Epithelial cell of esophagus (primary cell): ENCODE measurements at regions not wholly inside any gene's neighbourhood (a gene's known extent, or its start where the extent isn't known, plus 50 kb on each side); places are given as distances from the start of the nearest gene placed in this dataset.

ENCODE experiments used
- DNase-seq: peaks from one replicate; pipeline ENCODE4 v3.0.0; 2010; ENCODE audit warnings: low read depth
- H3K4me3 ChIP-seq: 2 replicates; pipeline ENCODE4 v1.5.1; 2011; ENCODE audit warnings: mild to moderate bottlenecking, low read length, control low read depth
- TF ChIP-seq, protein P1 (sequence below): IDR thresholded peaks from 2 replicates; pipeline ENCODE4 v1.5.1; 2011; ENCODE audit warnings: low read depth, mild to moderate bottlenecking, low read length, control low read depth, inconsistent platforms; ENCODE audit not compliant: insufficient read depth; ENCODE audit errors: missing control alignments

DNA sequence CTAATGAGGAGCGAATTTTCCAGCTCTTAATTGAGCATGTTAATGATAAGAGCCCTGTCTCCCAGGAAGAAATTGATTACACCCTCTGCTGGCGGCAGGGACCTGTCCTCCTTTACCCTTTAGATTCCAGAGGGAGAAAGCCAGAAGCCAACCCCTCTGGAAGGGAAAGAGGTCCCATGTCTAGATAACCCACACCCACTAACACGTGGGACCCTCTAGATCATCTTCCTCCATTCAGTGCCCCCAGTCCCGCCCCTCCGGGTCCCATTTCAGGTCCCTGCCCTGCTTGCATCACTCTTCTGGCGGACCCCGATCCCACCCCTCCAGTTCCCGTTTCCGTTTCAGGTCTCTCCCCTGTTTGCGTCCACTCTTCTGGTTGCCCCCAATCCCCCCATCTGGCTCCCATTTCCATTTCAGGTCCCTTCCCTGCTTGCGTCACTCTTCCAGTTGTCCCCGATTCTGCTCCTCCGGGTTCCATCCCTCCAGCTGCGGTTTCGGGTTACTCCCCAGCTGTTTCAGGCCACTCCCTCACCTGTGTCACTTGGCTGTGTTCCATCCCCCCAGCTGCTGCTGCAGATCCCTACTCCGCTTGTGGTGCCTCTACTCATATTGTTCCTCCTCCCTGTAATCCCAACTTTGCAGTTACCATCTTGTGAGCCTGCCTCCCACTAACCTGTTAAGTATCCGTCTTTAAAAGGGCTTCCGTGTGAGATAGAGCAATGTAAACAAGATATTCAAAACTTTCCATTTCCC is 202.4 kb downstream of the SH2D4B start:
- DNase-seq, result no peak
- TF ChIP-seq, protein P1, sequence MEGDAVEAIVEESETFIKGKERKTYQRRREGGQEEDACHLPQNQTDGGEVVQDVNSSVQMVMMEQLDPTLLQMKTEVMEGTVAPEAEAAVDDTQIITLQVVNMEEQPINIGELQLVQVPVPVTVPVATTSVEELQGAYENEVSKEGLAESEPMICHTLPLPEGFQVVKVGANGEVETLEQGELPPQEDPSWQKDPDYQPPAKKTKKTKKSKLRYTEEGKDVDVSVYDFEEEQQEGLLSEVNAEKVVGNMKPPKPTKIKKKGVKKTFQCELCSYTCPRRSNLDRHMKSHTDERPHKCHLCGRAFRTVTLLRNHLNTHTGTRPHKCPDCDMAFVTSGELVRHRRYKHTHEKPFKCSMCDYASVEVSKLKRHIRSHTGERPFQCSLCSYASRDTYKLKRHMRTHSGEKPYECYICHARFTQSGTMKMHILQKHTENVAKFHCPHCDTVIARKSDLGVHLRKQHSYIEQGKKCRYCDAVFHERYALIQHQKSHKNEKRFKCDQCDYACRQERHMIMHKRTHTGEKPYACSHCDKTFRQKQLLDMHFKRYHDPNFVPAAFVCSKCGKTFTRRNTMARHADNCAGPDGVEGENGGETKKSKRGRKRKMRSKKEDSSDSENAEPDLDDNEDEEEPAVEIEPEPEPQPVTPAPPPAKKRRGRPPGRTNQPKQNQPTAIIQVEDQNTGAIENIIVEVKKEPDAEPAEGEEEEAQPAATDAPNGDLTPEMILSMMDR, result no peak
- H3K4me3 ChIP-seq, result no peak overlapping the region

DNA sequence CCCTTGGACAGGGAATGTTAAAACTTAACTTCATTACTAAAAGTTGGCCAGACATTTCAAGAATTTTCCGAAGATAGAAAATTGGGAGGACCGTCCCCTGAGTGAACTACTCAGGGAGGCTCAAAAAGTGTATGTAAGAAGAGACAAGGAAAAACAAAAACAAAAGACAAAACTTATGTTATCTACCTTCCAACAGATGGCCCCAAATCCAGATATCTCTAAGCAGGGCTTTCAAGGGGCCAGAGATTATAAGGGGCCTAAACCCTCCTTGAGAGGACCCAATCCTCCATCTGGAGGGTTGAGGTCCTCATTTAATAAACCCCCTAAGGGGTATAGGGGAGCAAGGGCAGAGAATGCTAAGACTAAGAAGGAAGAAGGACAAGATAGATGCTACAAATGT is 203.6 kb downstream of the SH2D4B start:
- no peak overlapping the region for H3K4me3 ChIP-seq
- DNase-seq, result no peak
- TF ChIP-seq, protein P1, result no peak

- no peak overlapping the region for H3K4me3 ChIP-seq
- DNase-seq, result no peak
- TF ChIP-seq, protein P1, result no peak
Observed at GRCh38 chr10:80750268-80750667, 212.6 kb downstream of the SH2D4B start.

DNA sequence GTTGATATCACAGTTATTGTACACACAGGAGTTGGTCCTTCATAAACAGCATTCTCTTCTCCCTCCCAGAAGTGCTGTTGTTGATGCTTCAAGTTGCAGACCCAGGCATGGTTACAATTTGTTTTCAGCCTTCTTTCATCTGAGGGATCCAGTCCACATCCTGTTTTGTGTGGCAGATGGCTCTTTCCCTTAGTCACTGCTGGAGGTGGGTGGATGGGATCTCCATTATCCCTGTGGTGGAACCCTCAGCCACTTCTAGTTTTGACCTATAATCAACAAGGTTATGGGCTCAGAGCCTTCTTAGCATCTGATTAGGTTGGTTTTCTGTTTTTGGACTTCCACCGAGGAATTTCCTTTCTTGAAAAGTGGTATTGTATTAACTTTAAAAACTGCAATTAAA is 214.2 kb downstream of the SH2D4B start:
- TF ChIP-seq, protein P1, result no peak
- DNase-seq, result no peak
- H3K4me3 ChIP-seq, result no peak overlapping the region

DNA sequence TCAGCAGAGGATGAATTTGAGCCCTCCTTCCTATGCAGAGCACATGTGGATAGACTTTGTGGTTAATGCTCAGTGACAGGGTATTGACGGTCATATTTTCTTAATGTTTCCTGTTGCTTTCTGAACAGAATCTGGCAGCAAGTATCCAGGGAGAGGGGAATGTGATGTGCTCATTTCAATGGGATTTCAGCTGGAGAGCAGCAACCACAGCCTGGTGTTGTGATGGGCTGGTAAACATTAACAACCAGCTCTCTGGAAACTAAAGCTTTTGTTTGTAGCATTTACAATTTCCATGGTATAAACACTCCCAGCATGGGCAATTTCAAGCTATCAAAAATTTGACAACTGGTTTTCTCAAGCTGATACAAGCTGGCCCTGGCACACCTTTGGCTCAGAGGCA is 215.9 kb downstream of the SH2D4B start:
- TF ChIP-seq, protein P1, result no peak
- DNase-seq, result no peak
- H3K4me3 ChIP-seq, result no peak overlapping the region

DNA sequence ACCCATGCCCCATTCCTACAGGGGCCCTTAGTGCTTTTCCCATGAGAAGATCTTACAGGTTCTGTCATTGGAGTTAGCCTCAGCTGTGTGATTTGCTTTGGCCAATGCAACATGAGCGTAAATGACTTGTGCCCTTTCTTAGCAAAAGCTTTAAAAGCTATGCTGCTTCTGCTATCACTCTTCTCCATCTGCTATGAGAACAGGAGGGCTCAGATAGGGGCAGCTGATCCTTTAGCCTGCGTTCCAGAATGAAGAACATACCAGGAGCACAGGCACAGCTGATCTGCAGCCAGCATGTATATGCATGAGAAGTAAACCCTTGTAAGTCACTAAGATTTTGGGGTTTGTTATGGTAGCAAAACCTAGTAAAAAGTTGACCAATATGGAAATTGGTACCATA is 218.2 kb downstream of the SH2D4B start:
- no peak for DNase-seq
- H3K4me3 ChIP-seq, result no peak overlapping the region
- TF ChIP-seq, protein P1, result no peak

- TF ChIP-seq, protein P1, result no peak
- DNase-seq, result no peak
- H3K4me3 ChIP-seq, result no peak overlapping the region
Observed at GRCh38 chr10:80759693-80760092, 222.0 kb downstream of the SH2D4B start.
